ENCODE measurements at regions not wholly inside any gene's neighbourhood (a gene's known extent, or its start where the extent isn't known, plus 50 kb on each side); places are given as distances from the start of the nearest gene placed in this dataset.

- no peak for TF ChIP-seq CTCF (IDR thresholded peaks at IDR 0.05; ENCODE audit: unreplicated experiment)
- Mint-ChIP-seq H3K27me3 (ENCODE audit: low read depth) (no peaks in the 10 kb centered on the region), H3K9me3 (no peaks in the 10 kb centered on the region), H3K4me3 (no peak overlapping the region), H3K36me3 (no peaks in the 10 kb centered on the region), H3K4me1 (no peaks in the 10 kb centered on the region), H3K27ac (no peak overlapping the region)
- DNase-seq (ENCODE audit: low spot score in 2 of 2, unreplicated experiment in 2 of 2) = no peak
Observed at GRCh38 chr18:45352874-45353273, 262.4 kb upstream of the SLC14A2 start.

GRCh38 chr18:45353530-45353929 lies 261.7 kb upstream of the SLC14A2 start:
- TF ChIP-seq CTCF (IDR thresholded peaks at IDR 0.05; ENCODE audit: unreplicated experiment) = no peak
- no peak for DNase-seq (ENCODE audit: low spot score in 2 of 2, unreplicated experiment in 2 of 2)
- H3K4me1 Mint-ChIP-seq = no peaks in the 10 kb centered on the region
- H3K9me3 Mint-ChIP-seq = no peaks in the 10 kb centered on the region
- no peak overlapping the region for H3K27ac Mint-ChIP-seq
- H3K27me3 Mint-ChIP-seq (ENCODE audit: low read depth) = no peaks in the 10 kb centered on the region
- H3K4me3 Mint-ChIP-seq = no peak overlapping the region
- no peaks in the 10 kb centered on the region for H3K36me3 Mint-ChIP-seq

- no peak for DNase-seq (ENCODE audit: low spot score in 2 of 2, unreplicated experiment in 2 of 2)
- no peaks in the 10 kb centered on the region for H3K27me3 Mint-ChIP-seq (ENCODE audit: low read depth)
- H3K36me3 Mint-ChIP-seq = no peaks in the 10 kb centered on the region
- no peak overlapping the region for H3K27ac Mint-ChIP-seq
- H3K4me1 Mint-ChIP-seq = peaks cover 24% of the 10 kb centered on the region
- TF ChIP-seq CTCF (IDR thresholded peaks at IDR 0.05; ENCODE audit: unreplicated experiment) = no peak
- H3K9me3 Mint-ChIP-seq = no peaks in the 10 kb centered on the region
- H3K4me3 Mint-ChIP-seq = no peak overlapping the region
Observed at GRCh38 chr18:45355944-45356520, 259.2 kb upstream of the SLC14A2 start.

GRCh38 chr18:45357686-45358470 lies 257.4 kb upstream of the SLC14A2 start:
- H3K9me3 Mint-ChIP-seq = no peaks in the 10 kb centered on the region
- no peak for TF ChIP-seq CTCF (IDR thresholded peaks at IDR 0.05; ENCODE audit: unreplicated experiment)
- H3K4me3 Mint-ChIP-seq = no peak overlapping the region
- DNase-seq (ENCODE audit: low spot score in 2 of 2, unreplicated experiment in 2 of 2) = no peak
- no peaks in the 10 kb centered on the region for H3K36me3 Mint-ChIP-seq
- H3K27ac Mint-ChIP-seq = no peak overlapping the region
- H3K4me1 Mint-ChIP-seq = peaks cover 30% of the 10 kb centered on the region
- peaks cover 2% of the 10 kb centered on the region for H3K27me3 Mint-ChIP-seq (ENCODE audit: low read depth)

- peaks cover 30% of the 10 kb centered on the region for H3K4me1 Mint-ChIP-seq
- H3K36me3 Mint-ChIP-seq = no peaks in the 10 kb centered on the region
- peaks cover 11% of the 10 kb centered on the region for H3K27me3 Mint-ChIP-seq (ENCODE audit: low read depth)
- no peak for TF ChIP-seq CTCF (IDR thresholded peaks at IDR 0.05; ENCODE audit: unreplicated experiment)
- no peaks in the 10 kb centered on the region for H3K9me3 Mint-ChIP-seq
- H3K4me3 Mint-ChIP-seq = no peak overlapping the region
- H3K27ac Mint-ChIP-seq = no peak overlapping the region
- no peak for DNase-seq (ENCODE audit: low spot score in 2 of 2, unreplicated experiment in 2 of 2)
Observed at GRCh38 chr18:45359275-45360009, 255.8 kb upstream of the SLC14A2 start.

Data from mesothelial cell of epicardium (in vitro differentiated cells).